NT2/D1 (cell line): ENCODE measurements at regions not wholly inside any gene's neighbourhood (a gene's known extent, or its start where the extent isn't known, plus 50 kb on each side); places are given as distances from the start of the nearest gene placed in this dataset.

Experiments
- DNase-seq: peaks from one replicate; pipeline ENCODE4 v3.0.0-alpha.2; 2011; ENCODE audit warnings: low read depth, low spot score
- H3K27me3 ChIP-seq: 2 replicates; pipeline ENCODE4 v1.6.0; 2011; ENCODE audit warnings: mild to moderate bottlenecking; ENCODE audit not compliant: insufficient read length, insufficient read depth
- H3K36me3 ChIP-seq: 2 replicates; pipeline ENCODE4 v1.6.1; 2011; ENCODE audit warnings: mild to moderate bottlenecking, low read length, mixed read lengths; ENCODE audit not compliant: insufficient read depth, insufficient read length
- H3K4me1 ChIP-seq: 2 replicates; pipeline ENCODE4 v1.5.1; 2011; ENCODE audit not compliant: insufficient read depth, insufficient read length
- H3K4me3 ChIP-seq: 2 replicates; pipeline ENCODE4 v1.5.1; 2011; ENCODE audit warnings: low read depth; ENCODE audit not compliant: insufficient read length
- H3K9ac ChIP-seq: 2 replicates; pipeline ENCODE4 v1.6.0; 2011; ENCODE audit warnings: low read depth; ENCODE audit not compliant: insufficient read length
- H3K9me3 ChIP-seq: 2 replicates; pipeline ENCODE4 v1.5.1; 2011; ENCODE audit warnings: mild to moderate bottlenecking, low read length; ENCODE audit not compliant: insufficient read depth
- SUZ12 ChIP-seq: IDR thresholded peaks from 2 replicates; pipeline ENCODE4 v1.6.1; 2011; ENCODE audit not compliant: insufficient read length, insufficient read depth; ENCODE audit errors: extremely low read depth
- YY1 ChIP-seq: IDR thresholded peaks from 2 replicates; pipeline ENCODE4 v1.6.1; 2011; ENCODE audit not compliant: insufficient read length, insufficient read depth
- ZNF274 ChIP-seq: IDR thresholded peaks from 2 replicates; pipeline ENCODE4 v1.6.1; 2011; ENCODE audit warnings: mild to moderate bottlenecking, low read depth, low read length

GRCh38 chr4:104772849-104773248 lies 278.2 kb upstream of the CXXC4 start:
- Histone ChIP-seq H3K4me3 (no peak overlapping the region), H3K9ac (no peak overlapping the region), H3K4me1 (no peaks in the 10 kb centered on the region), H3K36me3 (no peaks in the 10 kb centered on the region), H3K27me3 (no peaks in the 10 kb centered on the region), H3K9me3 (no peaks in the 10 kb centered on the region)
- DNase-seq, result no peak
- no peak for TF ChIP-seq ZNF274
- TF ChIP-seq SUZ12, result no peak
- TF ChIP-seq YY1, result no peak

GRCh38 chr4:104795264-104795939 lies 300.7 kb upstream of the CXXC4 start:
- Histone ChIP-seq H3K36me3 (no peaks in the 10 kb centered on the region), H3K4me3 (no peak overlapping the region), H3K27me3 (no peaks in the 10 kb centered on the region), H3K9me3 (no peaks in the 10 kb centered on the region), H3K9ac (no peak overlapping the region), H3K4me1 (no peaks in the 10 kb centered on the region)
- no peak for TF ChIP-seq SUZ12
- TF ChIP-seq ZNF274, result no peak
- TF ChIP-seq YY1, result no peak
- DNase-seq, result no peak

- TF ChIP-seq ZNF274 (no peak), SUZ12 (no peak)
- H3K36me3 ChIP-seq, result no peaks in the 10 kb centered on the region
- no peak overlapping the region for H3K4me3 ChIP-seq
- H3K27me3 ChIP-seq, result no peaks in the 10 kb centered on the region
- no peaks in the 10 kb centered on the region for H3K9me3 ChIP-seq
- no peak for DNase-seq
- H3K9ac ChIP-seq, result no peak overlapping the region
- no peaks in the 10 kb centered on the region for H3K4me1 ChIP-seq
Observed at GRCh38 chr4:104811727-104812126, 317.0 kb upstream of the CXXC4 start.

GRCh38 chr4:104815665-104816064 lies 321.0 kb upstream of the CXXC4 start:
- Histone ChIP-seq H3K36me3 (no peaks in the 10 kb centered on the region), H3K9me3 (no peaks in the 10 kb centered on the region), H3K9ac (no peak overlapping the region), H3K27me3 (no peaks in the 10 kb centered on the region), H3K4me3 (no peak overlapping the region), H3K4me1 (no peaks in the 10 kb centered on the region)
- DNase-seq, result no peak
- no peak for TF ChIP-seq ZNF274
- no peak for TF ChIP-seq YY1
- TF ChIP-seq SUZ12, result no peak

- Histone ChIP-seq H3K4me3 (no peak overlapping the region), H3K9ac (no peak overlapping the region), H3K4me1 (no peaks in the 10 kb centered on the region), H3K9me3 (no peaks in the 10 kb centered on the region), H3K36me3 (no peaks in the 10 kb centered on the region), H3K27me3 (no peaks in the 10 kb centered on the region)
- no peak for DNase-seq
- TF ChIP-seq SUZ12 (no peak), YY1 (no peak), ZNF274 (no peak)
Observed at GRCh38 chr4:104818579-104818978, 323.9 kb upstream of the CXXC4 start.

- no peak for DNase-seq
- Histone ChIP-seq H3K36me3 (no peaks in the 10 kb centered on the region), H3K9me3 (no peaks in the 10 kb centered on the region), H3K4me3 (no peak overlapping the region), H3K9ac (no peak overlapping the region), H3K4me1 (no peaks in the 10 kb centered on the region), H3K27me3 (no peaks in the 10 kb centered on the region)
- no peak for TF ChIP-seq SUZ12
- TF ChIP-seq ZNF274, result no peak
- TF ChIP-seq YY1, result no peak
Observed at GRCh38 chr4:104826171-104826570, 320.5 kb upstream of the TET2 start.

GRCh38 chr4:104829761-104830160 lies 316.9 kb upstream of the TET2 start:
- no peak for DNase-seq
- Histone ChIP-seq H3K9ac (no peak overlapping the region), H3K36me3 (no peaks in the 10 kb centered on the region), H3K27me3 (no peaks in the 10 kb centered on the region), H3K9me3 (no peaks in the 10 kb centered on the region), H3K4me3 (no peak overlapping the region), H3K4me1 (no peaks in the 10 kb centered on the region)
- TF ChIP-seq ZNF274 (no peak), YY1 (no peak), SUZ12 (no peak)
